HEK293T (cell line): ENCODE measurements at regions not wholly inside any gene's neighbourhood (a gene's known extent, or its start where the extent isn't known, plus 50 kb on each side); places are given as distances from the start of the nearest gene placed in this dataset.

Source experiments
- CTCF ChIA-PET: fragments of 350-600 bp; formaldehyde crosslinking; extraction: SDS; loops from one replicate; lab custom pipeline; 2021; ENCODE audit warnings: antibody characterized with exemption, inconsistent platforms; lab: Yijun Ruan, JAX
- POLR2A ChIA-PET: fragments of 350-600 bp; formaldehyde crosslinking; extraction: SDS; loops from one replicate; lab custom pipeline; 2020; ENCODE audit warnings: antibody characterized with exemption, inconsistent platforms; lab: Yijun Ruan, JAX
- DNase-seq: peaks from one replicate; pipeline ENCODE4 v3.0.0; 2012; ENCODE audit warnings: mixed read lengths; ENCODE audit errors: extremely low spot score
- ARNT ChIP-seq: fragments of 450-650 bp; IDR thresholded peaks from 2 replicates; pipeline ENCODE4 v1.6.1; 2017; ENCODE audit warnings: mild to moderate bottlenecking
- BHLHE40 ChIP-seq: fragments of 450-650 bp; IDR thresholded peaks from 2 replicates; pipeline ENCODE4 v1.6.1; 2016; ENCODE audit warnings: mild to moderate bottlenecking, moderate library complexity, borderline replicate concordance
- CTBP1 ChIP-seq: fragments of 450-650 bp; IDR thresholded peaks from 2 replicates; pipeline ENCODE4 v1.6.1; 2016; ENCODE audit warnings: borderline replicate concordance
- ELF4 ChIP-seq: fragments of 450-650 bp; IDR thresholded peaks from 2 replicates; pipeline ENCODE4 v1.6.1; 2017; ENCODE audit warnings: antibody characterized with exemption
- FOXA1 ChIP-seq: fragments of 450-650 bp; IDR thresholded peaks from 2 replicates; pipeline ENCODE4 v1.6.1; 2016; ENCODE audit warnings: mild to moderate bottlenecking
- FOXK2 ChIP-seq: fragments of 450-650 bp; IDR thresholded peaks from 2 replicates; pipeline ENCODE4 v1.6.1; 2016; ENCODE audit warnings: mild to moderate bottlenecking
- FOXM1 ChIP-seq: fragments of 450-650 bp; IDR thresholded peaks from 2 replicates; pipeline ENCODE4 v1.6.1; 2017; ENCODE audit warnings: mild to moderate bottlenecking, borderline replicate concordance
- HDGF ChIP-seq: fragments of 450-650 bp; IDR thresholded peaks from 2 replicates; pipeline ENCODE4 v1.6.1; 2017; ENCODE audit warnings: antibody characterized with exemption, borderline replicate concordance
- L3MBTL2 ChIP-seq: fragments of 450-650 bp; conservative IDR thresholded peaks from 2 replicates; pipeline ENCODE4 v1.6.1; 2016; ENCODE audit warnings: mild to moderate bottlenecking
- LEF1 ChIP-seq: fragments of 450-650 bp; IDR thresholded peaks from 2 replicates; pipeline ENCODE4 v1.6.1; 2017; ENCODE audit warnings: mild to moderate bottlenecking, borderline replicate concordance
- NFRKB ChIP-seq: fragments of 450-650 bp; IDR thresholded peaks from 2 replicates; pipeline ENCODE4 v1.6.1; 2016; ENCODE audit warnings: mild to moderate bottlenecking, moderate library complexity
- SP1 ChIP-seq: fragments of 450-650 bp; IDR thresholded peaks from 2 replicates; pipeline ENCODE4 v1.6.1; 2017
- SUZ12 ChIP-seq: fragments of 450-650 bp; IDR thresholded peaks from 2 replicates; pipeline ENCODE4 v1.6.1; 2016; ENCODE audit warnings: mild to moderate bottlenecking
- TARDBP ChIP-seq: fragments of 450-650 bp; IDR thresholded peaks from 2 replicates; pipeline ENCODE4 v1.6.1; 2016
- ZNF384 ChIP-seq: fragments of 450-650 bp; IDR thresholded peaks from 2 replicates; pipeline ENCODE4 v1.6.1; 2016
- TF ChIP-seq, protein P1 (sequence below): fragments of 450-650 bp; IDR thresholded peaks from 2 replicates; pipeline ENCODE4 v1.6.1; 2016

GRCh38 chr5:52466749-52467520 lies 320.8 kb upstream of the ITGA1 start:
- CTCF ChIA-PET, result interaction anchor here (0.6 kb wide), 1 partner anchor 191 kb away, joined by 4 read pairs; no protein-coding TSS in a partner anchor
- TF ChIP-seq ZNF384 (no peak), FOXM1 (no peak), NFRKB (no peak), LEF1 (no peak), ELF4 (no peak), TARDBP (no peak), FOXK2 (no peak), SUZ12 (no peak)
- POLR2A ChIA-PET, result no interaction called here
- no peak for DNase-seq

- CTCF ChIA-PET, result no interaction called here
- TF ChIP-seq HDGF, result no peak
- DNase-seq, result no peak
- POLR2A ChIA-PET, result no interaction called here
Observed at GRCh38 chr5:52468976-52469375, 318.7 kb upstream of the ITGA1 start.

GRCh38 chr5:52469420-52469819 lies 318.3 kb upstream of the ITGA1 start:
- no peak for DNase-seq
- POLR2A ChIA-PET, result no interaction called here

DNA sequence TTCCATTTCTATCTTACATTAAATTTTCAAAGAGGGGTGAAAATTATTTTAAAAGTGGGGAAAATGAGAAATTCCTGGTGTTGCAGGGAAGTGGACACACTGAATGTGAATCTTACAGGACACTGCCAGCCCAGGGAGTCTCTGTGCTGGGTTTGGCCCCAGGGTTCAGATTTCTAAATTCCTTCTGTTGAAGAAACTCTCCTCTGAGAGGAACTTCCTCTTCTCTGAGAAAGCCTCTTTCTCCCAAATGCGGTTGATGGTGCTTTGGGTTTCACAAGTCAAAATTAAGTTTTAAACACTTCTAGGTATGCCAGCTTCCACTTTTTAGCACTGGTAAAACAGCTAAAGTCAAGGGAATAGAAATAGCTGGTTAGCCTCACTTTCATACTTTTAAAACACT lies 317.9 kb upstream of the ITGA1 start:
- no peak for DNase-seq
- ChIA-PET POLR2A (no interaction called here), CTCF (no interaction called here)
- TF ChIP-seq ELF4 (no peak), SUZ12 (no peak), FOXA1 (no peak), FOXK2 (no peak), ZNF384 (no peak), FOXM1 (no peak), CTBP1 (no peak), TARDBP (no peak), BHLHE40 (no peak)
- TF ChIP-seq, protein P1, sequence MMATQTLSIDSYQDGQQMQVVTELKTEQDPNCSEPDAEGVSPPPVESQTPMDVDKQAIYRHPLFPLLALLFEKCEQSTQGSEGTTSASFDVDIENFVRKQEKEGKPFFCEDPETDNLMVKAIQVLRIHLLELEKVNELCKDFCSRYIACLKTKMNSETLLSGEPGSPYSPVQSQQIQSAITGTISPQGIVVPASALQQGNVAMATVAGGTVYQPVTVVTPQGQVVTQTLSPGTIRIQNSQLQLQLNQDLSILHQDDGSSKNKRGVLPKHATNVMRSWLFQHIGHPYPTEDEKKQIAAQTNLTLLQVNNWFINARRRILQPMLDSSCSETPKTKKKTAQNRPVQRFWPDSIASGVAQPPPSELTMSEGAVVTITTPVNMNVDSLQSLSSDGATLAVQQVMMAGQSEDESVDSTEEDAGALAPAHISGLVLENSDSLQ, result no peak

More at GRCh38 chr5:52469420-52469819, 318.3 kb upstream of the ITGA1 start:
- TF ChIP-seq, protein P1, result no peak
- TF ChIP-seq NFRKB (no peak), TARDBP (no peak), LEF1 (no peak), ZNF384 (no peak), ELF4 (no peak), L3MBTL2 (no peak), FOXK2 (no peak), SUZ12 (no peak), CTBP1 (no peak), ARNT (no peak), HDGF (no peak), FOXA1 (no peak), FOXM1 (no peak), BHLHE40 (no peak), SP1 (no peak)
- CTCF ChIA-PET, result no interaction called here

DNA sequence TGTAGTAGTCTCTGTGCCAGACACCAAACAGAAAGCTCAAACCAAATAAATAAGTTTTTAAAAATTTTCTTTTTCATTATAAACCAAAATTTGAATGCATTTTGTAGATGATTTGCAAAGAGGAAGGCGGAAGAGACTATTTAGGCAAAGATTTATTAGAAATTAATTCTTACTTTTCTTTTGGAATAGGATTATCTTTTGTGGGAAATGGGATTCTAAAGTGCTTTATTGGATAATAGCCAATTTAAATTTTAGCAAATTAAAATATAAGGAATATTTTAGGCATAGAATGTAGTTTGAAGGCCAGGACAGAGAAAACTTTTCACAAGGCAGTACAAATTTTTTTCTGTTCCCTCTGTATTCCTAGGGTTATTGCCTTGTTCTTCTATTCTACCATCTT lies 311.4 kb upstream of the ITGA1 start:
- POLR2A ChIA-PET, result no interaction called here

GRCh38 chr5:52481201-52481600 lies 306.5 kb upstream of the ITGA1 start:
- CTCF ChIA-PET, result no interaction called here
- DNase-seq, result no peak
- POLR2A ChIA-PET, result no interaction called here
- no peak for TF ChIP-seq HDGF
- TF ChIP-seq ZNF384, result no peak
- no peak for TF ChIP-seq TARDBP

More for the DNA sequence above, 311.4 kb upstream of the ITGA1 start:
- CTCF ChIA-PET, result no interaction called here
- DNase-seq, result no peak
- TF ChIP-seq BHLHE40 (no peak), ELF4 (no peak), L3MBTL2 (no peak), ARNT (no peak), FOXM1 (no peak)

- no peak for TF ChIP-seq L3MBTL2
- TF ChIP-seq, protein P1, result no peak
- TF ChIP-seq FOXK2, result no peak
- TF ChIP-seq LEF1, result no peak
- no peak for TF ChIP-seq ELF4
- no peak for TF ChIP-seq SP1
- no peak for TF ChIP-seq NFRKB
- no peak for TF ChIP-seq ARNT
- ChIA-PET CTCF (no interaction called here), POLR2A (no interaction called here)
- no peak for DNase-seq
Observed at GRCh38 chr5:52481851-52482250, 305.9 kb upstream of the ITGA1 start.
